ENCODE measurements at regions not wholly inside any gene's neighbourhood (a gene's known extent, or its start where the extent isn't known, plus 50 kb on each side); places are given as distances from the start of the nearest gene placed in this dataset.

GRCh38 chr5:144583541-144584449, 413.1 kb downstream of the KCTD16 start:
- no peak for DNase-seq (ENCODE audit: extremely low read depth, low read depth)
- TF ChIP-seq, protein P1, sequence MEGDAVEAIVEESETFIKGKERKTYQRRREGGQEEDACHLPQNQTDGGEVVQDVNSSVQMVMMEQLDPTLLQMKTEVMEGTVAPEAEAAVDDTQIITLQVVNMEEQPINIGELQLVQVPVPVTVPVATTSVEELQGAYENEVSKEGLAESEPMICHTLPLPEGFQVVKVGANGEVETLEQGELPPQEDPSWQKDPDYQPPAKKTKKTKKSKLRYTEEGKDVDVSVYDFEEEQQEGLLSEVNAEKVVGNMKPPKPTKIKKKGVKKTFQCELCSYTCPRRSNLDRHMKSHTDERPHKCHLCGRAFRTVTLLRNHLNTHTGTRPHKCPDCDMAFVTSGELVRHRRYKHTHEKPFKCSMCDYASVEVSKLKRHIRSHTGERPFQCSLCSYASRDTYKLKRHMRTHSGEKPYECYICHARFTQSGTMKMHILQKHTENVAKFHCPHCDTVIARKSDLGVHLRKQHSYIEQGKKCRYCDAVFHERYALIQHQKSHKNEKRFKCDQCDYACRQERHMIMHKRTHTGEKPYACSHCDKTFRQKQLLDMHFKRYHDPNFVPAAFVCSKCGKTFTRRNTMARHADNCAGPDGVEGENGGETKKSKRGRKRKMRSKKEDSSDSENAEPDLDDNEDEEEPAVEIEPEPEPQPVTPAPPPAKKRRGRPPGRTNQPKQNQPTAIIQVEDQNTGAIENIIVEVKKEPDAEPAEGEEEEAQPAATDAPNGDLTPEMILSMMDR (IDR thresholded peaks at IDR 0.05; ENCODE audit: low read depth, low read length) = no peak

- DNase-seq (ENCODE audit: extremely low read depth, low read depth) = no peak
- TF ChIP-seq, protein P1 (IDR thresholded peaks at IDR 0.05; ENCODE audit: low read depth, low read length) = no peak
Measured at GRCh38 chr5:144582066-144582465, 411.4 kb downstream of the KCTD16 start.

DNA sequence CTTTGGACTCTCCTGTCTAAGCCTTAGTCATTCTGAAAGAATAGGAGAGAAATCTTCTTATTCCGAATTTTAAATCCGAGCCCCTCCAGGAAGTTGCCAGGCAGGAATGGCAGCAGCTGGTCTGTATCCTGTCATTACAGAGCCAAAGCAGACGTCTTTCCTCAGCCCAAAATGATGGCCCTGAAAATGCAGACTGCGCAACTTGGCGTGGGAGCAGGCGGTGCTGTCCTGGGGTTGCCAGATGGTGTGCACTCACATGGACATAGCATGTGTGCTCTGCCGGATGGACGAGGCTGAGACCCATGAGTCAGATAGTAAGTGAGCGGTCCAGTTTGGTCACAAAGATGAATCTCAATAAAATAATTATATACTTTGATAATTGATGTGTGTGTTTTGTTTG, 410.4 kb downstream of the KCTD16 start:
- TF ChIP-seq, protein P1 (IDR thresholded peaks at IDR 0.05; ENCODE audit: low read depth, low read length) = no peak
- no peak for DNase-seq (ENCODE audit: extremely low read depth, low read depth)

GRCh38 chr5:144577676-144578075, 407.0 kb downstream of the KCTD16 start:
- DNase-seq (ENCODE audit: extremely low read depth, low read depth) = no peak
- TF ChIP-seq, protein P1 (IDR thresholded peaks at IDR 0.05; ENCODE audit: low read depth, low read length) = no peak

DNA sequence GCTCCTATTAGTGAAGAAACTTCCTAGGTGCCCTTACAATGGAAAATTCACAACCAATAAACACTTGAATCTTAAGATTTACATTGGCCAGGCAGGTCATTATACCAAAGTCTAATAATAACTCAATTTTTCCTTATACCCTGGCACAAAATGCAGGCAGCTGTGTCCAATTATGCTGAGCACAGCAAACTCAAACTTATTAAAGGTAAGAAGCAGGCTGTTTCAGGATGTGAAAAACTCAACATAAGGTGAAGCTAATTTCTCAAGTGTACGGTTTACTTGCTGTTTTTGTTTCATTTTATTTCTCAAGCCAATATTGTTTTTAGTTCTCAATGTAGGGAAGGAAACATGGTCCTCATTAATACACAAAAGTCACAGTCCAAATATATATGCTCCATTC, 405.1 kb downstream of the KCTD16 start:
- no peak for DNase-seq (ENCODE audit: extremely low read depth, low read depth)
- TF ChIP-seq, protein P1 (IDR thresholded peaks at IDR 0.05; ENCODE audit: low read depth, low read length) = no peak

DNA sequence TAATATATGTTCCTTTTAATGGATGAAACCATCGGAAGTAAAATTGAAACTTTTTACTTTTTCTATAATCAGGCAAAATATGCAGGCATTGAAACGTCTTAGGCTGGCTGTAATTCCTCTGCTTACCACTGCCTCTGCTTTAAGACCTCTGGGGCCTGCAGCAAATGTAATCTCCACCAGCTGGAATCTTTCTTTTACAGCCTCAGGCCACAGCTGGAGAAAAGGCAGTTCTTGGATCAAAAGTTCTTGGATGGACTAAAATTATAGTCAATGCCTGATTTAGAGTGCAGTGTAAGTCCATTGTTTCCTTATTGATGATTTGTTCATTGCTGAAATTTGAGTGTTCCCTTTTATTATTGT, 396.7 kb downstream of the KCTD16 start:
- no peak for DNase-seq (ENCODE audit: extremely low read depth, low read depth)
- TF ChIP-seq, protein P1 (IDR thresholded peaks at IDR 0.05; ENCODE audit: low read depth, low read length) = peak; percentile 1

- DNase-seq (ENCODE audit: extremely low read depth, low read depth) = no peak
Measured at GRCh38 chr5:144566747-144567420, 396.2 kb downstream of the KCTD16 start.

More at GRCh38 chr5:144566747-144567420, 396.2 kb downstream of the KCTD16 start:
- TF ChIP-seq, protein P1 (IDR thresholded peaks at IDR 0.05; ENCODE audit: low read depth, low read length) = no peak

Data from AG09319 (cell line).